HG03571 (cell line): ENCODE measurements at regions not wholly inside any gene's neighbourhood (a gene's known extent, or its start where the extent isn't known, plus 50 kb on each side); places are given as distances from the start of the nearest gene placed in this dataset.
"Not testable (repeated sequence)": the region's sequence is repeated elsewhere in the genome, so short reads cannot be mapped to it uniquely, and the experiment has no call there.

Experiments used
- ATAC-seq: cut with Tn5 transposase; IDR thresholded peaks from one replicate; pipeline ENCODE4 v1.9.1; 2021; ENCODE audit not compliant: unreplicated experiment

DNA sequence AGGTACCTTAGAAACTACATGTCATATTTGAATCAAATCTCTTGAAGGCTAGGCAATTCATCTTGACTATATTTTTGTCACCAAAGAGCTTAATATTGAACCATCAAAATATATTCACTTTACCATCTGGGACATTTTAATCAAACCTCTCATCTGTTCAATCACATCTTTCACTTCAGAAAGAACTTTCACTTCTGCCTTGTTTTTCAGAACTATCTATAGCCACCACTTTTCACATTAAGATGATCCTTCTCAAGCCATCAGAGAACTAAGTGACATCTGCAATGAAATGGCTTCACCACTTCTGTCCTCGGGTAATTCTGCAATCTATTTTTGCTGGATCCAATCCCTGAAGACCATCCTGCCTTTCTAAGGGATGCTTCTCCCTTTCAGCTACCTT, 57.8 kb downstream of the OR2B2 start:
- no peak for ATAC-seq

DNA sequence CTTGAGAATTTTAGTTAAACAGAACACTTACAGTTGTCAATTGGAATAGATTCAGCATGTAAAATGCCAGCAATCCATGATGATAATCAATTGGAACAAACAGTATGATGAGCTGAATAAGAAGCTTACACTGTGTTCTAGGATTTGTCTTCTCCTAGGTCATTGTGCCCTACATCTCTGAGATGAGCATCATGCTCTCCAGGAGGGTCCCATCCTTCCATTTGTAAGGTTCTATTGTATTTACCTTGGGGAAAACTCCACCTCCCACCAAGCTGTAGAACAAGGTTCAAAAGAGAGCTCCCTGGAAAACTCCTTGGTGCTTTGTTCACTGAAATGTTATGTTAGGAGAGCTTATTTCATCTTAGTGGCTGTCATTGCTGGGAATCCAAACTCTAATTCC, 60.8 kb downstream of the OR2B2 start:
- ATAC-seq, result no peak

DNA sequence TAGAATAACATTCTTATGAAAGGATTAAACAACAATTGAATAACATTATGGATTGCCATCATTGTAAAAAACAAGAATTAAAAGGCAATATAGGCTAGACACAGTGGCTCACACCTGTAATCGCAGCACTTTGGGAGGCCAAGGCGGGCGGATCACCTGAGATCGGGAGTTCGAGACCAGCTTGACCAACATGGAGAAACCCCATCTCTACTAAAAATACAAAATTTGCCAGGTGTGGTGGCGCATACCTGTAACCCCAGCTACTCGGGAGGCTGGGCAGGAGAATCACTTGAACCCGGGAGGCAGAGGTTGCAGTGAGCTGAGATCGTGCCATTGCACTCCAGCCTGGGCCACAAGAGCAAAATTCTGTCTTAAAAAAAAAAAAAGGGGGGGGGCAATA, 63.2 kb downstream of the OR2B2 start:
- not testable (repeated sequence) for ATAC-seq

DNA sequence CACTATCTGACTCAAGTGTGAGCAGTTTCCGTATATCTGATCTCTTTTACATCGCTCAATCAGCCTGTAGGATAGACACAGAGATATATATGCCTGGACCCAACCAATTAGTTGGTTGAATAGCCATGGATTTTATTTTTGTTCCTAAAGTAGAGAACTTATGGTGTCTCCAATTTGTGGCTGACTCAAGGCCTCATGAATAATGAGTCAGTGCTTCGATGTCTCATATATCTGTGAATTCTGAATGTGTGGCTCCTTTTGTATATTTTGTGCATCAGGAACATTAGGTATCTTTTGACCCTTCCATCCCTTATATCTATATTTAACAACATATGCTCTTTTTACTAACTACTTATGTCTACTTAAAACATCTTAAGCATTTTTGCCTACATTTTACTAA, 64.5 kb downstream of the OR2B2 start:
- no peak for ATAC-seq

DNA sequence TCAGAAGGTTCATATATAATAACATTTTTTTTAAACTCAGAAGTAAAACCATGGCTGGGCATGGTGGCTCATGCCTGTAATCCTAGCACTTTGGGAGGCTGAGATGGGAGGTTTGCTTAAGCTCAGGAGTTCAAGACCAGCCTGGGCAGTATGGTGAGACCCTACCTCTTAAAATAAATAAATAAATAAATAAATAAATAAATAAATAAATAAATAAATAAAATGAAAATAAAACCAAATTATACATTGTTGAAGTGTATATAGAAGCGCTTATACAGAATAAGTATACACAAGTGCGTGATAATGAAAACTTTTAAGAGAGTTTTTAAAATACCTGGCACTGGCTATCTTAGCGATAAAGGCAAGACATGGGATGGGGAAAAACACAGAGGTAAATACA, 71.6 kb downstream of the OR2B2 start:
- no peak for ATAC-seq

DNA sequence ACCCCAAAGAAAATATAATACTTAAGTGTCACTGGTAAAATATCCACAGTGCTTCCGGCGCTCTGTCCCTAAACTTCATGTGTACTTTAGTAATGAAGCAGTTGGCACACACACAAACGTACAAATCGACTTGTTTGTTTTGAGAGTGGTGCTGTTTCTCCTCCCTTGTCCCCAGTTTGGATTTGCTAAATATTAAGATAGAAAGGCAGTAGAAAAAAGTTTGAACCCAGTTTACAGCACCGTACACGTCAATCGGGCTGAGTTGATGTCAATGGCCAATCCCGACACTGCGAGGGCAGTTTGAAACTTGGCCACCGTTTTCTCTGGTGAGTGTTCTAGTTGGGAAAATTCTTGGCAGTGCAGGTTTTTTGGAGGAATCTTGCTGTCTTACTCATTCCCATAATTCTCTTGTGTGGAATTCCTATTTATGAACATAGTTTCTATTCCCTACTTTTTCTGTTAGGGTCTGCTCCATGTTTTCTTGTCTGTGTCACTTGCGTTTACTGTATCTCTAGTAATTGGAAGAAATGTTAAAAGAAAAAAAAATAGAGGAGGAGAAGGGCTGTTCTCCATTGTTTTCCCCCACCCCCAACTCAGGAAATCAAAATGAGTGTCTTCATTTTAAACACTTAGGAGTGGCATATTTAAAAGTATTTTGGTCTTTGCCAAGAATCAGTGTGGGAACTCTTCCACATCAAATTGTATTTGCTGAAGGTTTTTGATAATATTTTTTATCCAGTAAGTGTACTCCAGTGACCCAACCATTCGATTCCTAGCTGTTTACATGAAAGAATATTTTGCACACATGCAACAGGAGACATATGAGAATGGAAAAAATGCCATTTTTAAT, 72.3 kb downstream of the OR2B2 start:
- no peak for ATAC-seq

DNA sequence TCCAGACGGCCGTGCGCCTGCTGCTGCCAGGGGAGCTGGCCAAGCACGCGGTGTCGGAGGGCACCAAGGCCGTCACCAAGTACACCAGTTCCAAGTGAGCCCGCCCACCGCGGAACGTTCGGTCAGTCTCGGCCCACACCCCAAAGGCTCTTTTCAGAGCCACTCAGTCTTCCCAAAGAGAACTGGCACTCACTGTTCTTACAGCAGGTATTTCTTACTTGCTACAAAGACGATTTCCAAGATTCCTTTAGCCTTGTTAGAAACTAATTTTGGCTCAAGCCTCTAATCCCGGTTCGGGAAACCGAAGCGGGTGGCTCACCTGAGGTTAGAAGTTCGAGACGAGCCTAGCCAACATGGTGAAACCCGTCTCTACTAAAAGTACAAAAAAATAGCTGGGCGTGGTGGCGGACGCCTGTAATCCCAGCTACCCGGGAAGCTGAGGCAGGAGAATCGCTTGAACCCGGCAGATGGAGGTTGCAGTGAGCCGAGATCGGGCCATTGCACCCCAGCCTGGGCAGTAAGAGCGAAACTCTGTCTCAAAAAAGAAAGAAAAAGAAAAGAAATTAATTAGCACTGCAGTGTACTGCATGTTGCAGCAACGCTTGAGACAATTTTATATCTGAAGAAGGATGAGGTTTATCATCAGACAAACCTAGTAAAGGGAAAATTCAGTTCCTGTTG, 73.1 kb downstream of the OR2B2 start:
- ATAC-seq, result no peak

DNA sequence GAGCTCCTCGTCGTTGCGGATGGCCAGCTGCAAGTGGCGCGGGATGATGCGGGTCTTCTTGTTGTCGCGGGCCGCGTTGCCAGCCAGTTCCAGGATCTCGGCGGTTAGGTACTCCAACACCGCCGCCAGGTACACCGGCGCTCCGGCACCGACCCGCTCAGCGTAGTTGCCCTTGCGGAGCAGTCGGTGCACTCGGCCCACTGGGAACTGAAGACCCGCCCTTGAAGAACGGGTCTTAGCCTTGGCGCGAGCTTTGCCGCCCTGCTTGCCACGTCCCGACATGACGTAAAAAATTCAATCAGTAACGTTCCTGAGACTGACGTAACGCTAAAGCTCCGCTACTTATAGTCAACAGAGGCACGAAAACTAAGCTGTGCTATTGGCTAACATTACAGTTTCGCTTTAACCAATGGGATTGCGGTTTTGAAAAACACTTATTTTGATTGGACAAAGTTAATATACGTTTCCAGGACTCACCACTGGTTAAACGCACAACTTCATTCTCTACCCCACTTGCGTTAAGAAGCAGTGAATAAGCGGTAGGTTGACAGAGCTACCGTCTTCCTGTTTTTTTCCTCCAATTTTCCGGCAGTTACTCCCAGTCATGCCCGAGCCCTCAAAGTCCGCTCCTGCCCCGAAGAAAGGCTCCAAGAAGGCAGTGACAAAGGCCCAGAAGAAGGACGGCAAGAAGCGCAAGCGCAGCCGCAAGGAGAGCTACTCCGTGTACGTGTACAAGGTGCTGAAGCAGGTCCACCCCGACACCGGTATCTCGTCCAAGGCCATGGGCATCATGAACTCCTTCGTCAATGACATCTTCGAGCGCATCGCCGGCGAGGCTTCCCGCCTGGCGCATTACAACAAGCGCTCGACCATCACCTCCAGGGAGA, 73.9 kb downstream of the OR2B2 start:
- peak; percentile 65 for ATAC-seq

DNA sequence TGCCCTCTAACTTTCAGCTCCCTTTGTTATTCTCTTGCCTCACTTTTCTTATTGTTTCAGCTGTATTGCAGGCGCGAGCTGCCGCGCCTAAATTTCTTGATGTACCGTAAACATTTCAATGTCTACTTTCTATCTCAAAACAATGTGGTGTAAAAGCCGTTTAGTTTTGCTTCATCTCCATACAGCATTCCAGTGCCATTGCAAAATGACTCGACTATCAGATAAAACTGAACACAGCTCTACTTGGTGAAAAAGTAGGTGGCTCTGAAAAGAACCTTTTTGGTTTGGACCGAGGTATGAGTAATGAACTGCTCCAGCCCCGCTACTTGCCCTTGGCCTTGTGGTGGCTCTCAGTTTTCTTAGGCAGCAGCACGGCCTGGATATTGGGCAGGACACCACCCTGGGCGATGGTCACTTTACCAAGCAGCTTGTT, 74.6 kb downstream of the OR2B2 start:
- peak; percentile 7 for ATAC-seq

DNA sequence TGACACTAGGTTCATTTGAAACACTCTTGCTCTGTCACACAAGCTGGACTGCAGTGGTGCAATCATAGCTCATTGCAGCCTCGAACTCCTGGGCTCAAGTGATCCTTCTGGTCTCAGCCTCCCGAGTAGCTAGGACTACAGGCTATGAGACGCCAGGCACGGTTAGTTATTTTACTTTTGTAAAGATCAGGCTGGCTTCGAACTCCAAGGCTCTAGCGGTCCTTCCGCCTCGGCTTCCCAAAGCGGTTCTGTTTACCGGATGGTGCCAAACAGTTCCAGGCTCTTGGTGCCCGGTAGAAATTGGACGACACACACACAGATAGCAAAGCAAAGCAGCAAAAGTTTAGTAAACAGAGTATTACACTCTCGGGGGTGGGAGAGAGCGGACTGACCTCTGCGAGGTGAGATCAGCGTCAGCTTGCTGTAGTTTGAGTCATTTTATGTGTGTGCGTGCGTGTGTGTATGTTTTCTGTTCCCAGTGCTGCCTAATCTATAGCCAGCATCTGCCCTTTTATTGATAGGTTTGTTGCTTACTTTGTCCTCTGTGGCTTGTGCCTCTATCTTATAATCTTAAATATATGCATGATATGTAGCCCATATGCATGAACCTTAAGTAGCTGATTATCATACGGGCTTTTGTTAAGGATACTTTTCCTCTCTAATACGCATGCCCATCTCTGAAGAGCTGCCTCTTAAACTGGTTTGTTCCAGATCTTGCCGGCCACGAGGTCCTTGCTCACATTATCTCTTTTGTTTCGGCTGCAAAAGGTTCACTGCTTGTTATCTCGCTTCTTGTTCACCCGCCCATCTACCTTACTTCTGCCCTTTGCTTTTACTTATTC, 75.2 kb downstream of the OR2B2 start:
- no peak for ATAC-seq

DNA sequence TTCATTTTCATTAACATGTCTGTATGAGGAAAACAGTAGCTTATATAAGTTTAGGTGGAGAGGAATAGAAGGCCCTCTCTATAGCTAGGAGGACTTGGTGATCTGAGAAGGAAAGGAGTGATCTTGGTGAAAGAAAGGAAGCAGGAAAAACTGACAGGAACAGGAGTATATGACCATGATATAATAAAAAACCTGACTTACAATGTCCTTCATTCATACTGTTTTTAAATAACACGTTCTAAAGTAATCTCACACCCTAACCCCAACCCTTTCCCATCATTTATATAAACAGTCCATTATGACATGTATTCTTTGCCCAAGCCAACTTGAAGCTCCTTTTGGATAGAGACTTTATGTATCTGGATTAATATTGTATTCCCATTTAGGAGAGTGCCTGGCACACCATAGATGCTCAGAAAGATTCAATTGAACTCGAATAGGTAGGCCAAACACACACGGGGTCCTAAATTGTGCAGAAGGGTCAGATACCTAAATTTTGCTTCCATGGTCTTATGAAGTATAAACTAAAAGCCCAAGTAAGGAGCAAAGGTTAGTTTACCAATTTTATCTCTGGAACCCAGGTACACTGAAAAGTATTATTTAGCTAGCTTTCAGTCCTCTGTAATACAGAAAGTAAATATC, 75.9 kb downstream of the OR2B2 start:
- ATAC-seq, result no peak

DNA sequence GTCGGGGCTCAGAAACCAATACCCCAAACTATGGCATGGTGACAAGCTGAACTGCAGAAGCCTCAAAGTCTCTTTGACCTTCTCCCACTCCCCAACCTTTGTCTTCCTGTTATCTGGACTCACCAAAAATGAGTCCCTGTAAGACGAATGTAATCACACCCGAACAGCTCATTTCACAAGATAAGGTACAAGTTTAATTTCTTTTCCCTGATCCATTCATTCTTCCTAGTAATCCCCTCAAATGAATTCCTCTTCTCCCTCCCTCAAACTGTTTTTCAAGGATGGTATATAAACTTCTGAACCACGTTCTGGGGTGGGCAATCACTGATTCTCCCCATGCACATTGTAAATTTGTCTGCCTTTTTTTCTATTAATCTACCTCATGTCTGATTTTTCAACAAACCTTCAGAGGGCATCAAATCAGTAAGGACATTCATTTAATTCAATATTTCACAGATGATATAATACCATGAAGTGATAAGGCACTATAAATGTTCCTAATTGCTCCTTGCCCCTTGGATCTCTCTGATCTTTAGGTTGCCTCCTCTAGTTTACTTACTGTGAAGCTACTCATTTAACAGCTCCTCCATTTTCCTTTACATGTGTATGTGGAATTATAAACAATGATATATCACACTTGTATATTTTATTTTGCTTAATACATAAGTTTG, 77.2 kb downstream of the OR2B2 start:
- no peak for ATAC-seq

DNA sequence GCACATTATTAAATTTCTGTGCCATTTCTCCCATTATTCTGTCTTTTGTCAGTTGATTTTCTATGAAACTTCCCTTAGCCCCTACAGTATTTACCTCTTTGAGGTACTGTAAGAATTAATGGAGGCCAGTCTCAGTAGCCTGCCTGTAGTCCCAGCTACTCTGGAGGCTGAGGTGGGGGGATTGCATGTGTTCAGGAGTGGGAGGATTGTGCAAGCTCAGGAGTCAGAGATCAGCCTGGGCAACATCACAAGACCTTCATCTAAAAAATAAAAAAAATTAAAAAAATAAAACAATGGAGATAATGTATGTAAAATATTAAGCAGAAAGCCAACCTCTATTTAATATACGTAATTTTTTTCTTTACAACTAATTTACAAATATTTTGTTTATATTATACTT, 77.8 kb downstream of the OR2B2 start:
- no peak for ATAC-seq

DNA sequence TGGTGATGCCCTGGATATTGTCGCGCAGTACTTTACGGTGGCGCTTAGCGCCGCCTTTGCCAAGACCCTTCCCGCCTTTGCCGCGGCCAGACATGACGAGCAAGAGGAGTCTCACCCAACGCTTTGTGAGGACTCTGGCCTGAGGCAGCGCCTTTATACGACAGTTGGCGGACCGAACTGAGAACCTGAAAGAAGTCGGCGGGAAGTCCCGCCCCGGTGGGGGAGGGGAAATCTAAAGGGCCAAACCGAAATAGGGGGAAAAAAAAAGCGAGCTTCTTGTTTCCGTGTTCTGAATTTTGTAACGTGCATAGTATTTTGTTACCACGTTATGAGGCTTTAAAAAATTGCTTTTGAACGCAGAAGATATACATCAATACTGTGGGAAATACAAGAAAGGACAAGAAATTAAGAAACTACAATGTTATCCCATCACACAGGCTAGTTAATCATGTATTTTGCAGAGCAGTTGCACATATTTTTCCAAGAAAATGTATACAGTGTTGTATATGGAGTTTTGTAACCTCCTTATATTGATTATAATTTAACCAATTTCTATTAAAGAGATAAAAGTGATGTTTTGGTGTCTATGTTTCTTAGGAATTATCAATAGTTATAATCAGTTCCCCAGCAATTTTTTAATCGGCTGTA, 80.6 kb downstream of the OR2B2 start:
- peak; percentile 77 for ATAC-seq

DNA sequence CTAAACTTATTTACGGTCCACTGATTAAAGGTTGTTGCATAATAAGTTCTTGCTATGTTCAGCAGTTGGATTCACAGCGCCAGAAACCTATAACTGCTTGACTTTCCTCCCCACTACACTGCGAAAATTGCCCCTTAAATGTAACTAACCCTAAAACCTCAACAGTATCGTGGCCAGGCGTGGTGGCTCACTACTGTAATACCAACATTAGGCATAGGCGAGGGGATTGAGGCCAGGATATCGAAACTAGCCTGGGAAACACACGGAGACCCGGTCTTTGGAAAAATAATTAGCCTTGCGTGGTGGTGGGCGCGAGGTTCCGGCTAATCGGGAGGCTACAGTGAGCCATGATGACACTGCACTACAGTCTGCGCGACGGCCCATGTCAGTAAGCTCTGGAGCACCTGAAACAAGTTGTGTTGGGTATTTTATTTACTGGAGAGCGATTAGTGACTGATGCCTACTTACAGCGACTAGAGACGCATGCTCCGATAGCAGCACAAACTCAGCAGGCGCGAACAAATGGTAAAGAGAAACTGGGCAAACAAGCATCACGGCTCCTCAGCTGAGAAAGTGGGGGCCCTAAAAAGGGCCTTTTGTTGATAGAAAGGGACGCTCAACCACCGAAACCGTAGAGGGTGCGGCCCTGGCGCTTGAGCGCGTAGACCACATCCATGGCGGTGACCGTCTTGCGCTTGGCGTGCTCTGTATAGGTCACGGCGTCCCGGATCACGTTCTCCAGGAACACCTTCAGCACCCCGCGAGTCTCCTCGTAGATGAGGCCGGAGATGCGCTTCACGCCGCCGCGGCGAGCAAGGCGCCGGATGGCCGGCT, 81.4 kb downstream of the OR2B2 start:
- ATAC-seq, result peak; percentile 70

DNA sequence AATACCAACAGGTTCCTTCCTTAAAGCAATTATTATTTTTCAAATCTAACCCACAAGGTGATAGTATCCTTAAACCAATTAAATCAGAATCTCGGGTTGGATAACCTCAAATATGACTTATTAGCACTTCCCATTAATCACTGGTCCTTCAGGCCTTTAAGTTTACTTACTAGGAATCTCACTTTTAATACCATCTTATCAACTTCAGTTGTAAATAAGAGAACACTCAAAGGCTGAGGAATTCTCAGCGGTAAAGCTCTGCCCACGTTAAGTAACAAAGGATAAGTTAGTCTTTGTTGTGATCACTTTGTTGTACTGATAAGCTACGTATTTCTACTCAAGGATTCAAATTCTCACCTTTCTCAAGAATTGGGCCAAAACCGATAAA, 82.0 kb downstream of the OR2B2 start:
- ATAC-seq, result no peak

DNA sequence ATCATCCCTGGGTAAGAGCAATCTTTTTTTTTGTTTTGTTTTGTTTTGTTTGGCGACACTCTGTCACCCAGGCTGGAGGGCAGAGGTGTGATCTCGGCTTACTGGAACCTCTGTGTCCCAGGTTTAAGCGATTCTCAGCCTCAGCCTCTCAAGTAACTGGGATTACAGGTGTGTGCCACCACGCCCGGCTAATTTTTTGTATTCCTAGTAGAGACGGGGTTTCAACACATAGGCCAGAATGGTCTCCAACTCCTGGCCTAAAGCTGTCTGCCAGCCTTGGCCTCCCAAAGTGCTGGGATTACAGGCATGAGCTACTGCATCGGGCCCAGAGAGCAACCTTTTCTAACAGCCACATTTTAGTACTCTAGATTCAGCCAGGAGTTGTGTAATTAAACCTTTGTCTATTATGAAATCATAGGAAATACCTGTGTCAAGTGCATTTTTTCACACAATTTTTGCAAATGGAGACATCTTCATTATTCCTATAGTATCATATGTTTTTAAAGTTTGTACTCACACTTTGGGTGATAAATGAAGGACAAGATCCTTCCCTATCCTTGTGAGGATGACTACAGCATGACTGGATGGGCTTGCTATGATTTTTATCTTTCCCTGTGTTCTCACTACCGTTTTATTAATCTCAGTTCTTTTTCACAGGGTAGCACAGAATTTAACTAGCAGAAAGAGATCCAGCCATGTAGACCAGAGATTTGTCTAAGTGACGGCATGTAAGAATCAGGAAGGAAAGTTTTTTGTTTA, 82.6 kb downstream of the OR2B2 start:
- no peak for ATAC-seq
